ENCODE measurements at regions not wholly inside any gene's neighbourhood (a gene's known extent, or its start where the extent isn't known, plus 50 kb on each side); places are given as distances from the start of the nearest gene placed in this dataset.

DNA sequence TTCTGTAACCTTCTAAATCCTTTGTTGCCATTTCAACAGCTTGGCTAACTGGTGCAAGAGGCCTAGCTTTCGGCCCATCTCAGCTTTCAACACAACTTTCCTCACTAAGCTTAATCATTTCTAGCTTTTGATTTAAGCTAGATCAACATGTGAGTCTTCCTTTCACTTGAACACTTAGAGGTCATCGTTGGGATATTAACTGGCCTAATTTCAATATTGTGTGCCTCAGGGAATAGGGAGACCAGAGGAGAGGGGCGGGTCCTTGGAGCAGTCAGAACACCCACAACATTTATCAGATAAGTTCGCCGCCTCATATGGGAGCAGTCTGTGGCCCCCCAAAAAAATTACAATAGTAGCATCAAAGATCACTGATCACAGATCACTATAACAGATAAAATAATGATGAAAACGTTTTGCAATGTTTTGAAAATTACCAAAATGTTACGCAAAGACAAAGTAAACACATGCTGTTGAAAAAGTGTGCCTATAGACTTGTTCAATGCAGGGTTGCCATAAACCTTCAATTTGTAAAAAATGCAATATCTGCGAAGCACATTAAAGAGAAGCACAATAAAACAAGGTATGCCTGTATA, 66.8 kb upstream of the PCSK1 start:
- TF ChIP-seq EP300 (IDR thresholded peaks at IDR 0.05) (no peak), POLR2AphosphoS5 (IDR thresholded peaks at IDR 0.05) (no peak), POLR2A (IDR thresholded peaks at IDR 0.05) (no peak)
- TF ChIP-seq, protein P1, sequence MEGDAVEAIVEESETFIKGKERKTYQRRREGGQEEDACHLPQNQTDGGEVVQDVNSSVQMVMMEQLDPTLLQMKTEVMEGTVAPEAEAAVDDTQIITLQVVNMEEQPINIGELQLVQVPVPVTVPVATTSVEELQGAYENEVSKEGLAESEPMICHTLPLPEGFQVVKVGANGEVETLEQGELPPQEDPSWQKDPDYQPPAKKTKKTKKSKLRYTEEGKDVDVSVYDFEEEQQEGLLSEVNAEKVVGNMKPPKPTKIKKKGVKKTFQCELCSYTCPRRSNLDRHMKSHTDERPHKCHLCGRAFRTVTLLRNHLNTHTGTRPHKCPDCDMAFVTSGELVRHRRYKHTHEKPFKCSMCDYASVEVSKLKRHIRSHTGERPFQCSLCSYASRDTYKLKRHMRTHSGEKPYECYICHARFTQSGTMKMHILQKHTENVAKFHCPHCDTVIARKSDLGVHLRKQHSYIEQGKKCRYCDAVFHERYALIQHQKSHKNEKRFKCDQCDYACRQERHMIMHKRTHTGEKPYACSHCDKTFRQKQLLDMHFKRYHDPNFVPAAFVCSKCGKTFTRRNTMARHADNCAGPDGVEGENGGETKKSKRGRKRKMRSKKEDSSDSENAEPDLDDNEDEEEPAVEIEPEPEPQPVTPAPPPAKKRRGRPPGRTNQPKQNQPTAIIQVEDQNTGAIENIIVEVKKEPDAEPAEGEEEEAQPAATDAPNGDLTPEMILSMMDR (IDR thresholded peaks at IDR 0.05) = no peak
- Histone ChIP-seq H3K27me3 (no peaks in the 10 kb centered on the region), H3K36me3 (no peaks in the 10 kb centered on the region), H3K4me1 (no peaks in the 10 kb centered on the region), H3K4me3 (no peak overlapping the region), H3K9me3 (no peaks in the 10 kb centered on the region), H3K27ac (no peak overlapping the region)
- no peak for DNase-seq
- intact Hi-C loops (cut with DNase I) = no loop called here
- WGBS, 2 donors = 79 to 83% methylated on average over 8 of the region's 8 CpGs

DNA sequence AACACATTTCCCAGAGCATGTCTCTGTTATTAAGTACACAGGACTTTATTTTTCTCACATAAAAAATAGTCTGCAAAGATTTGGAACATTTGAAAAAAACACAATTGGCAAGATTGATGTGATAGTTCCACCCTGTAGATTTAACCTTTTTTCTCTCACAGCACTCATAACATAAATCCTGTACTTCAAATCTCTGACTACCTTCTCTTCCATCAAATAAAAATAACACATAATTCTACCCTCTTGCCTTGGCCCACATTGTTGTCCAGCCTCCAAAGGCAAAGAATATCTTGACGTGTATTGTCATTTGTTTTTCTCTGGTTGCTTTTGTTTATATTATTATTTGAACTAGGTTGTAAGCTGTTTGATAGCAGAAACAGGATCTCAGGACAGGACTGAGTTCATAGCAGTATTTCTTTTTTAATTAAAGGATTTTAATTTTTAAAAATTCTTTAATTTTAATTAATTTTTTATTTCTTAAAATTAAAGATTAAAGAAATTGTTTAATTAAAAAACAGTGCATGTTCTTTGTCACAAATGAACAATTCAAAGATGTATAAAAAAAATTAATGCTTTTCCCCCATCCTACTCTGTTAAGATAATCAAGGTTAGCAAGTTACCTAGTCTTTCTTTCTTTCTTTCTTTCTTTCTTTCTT, 69.1 kb upstream of the PCSK1 start:
- DNase-seq = no peak
- H3K4me1 ChIP-seq = no peaks in the 10 kb centered on the region
- WGBS, 2 donors = 78 to 83% methylated on average over 1 of the region's 1 CpG
- no peaks in the 10 kb centered on the region for H3K36me3 ChIP-seq
- no peak overlapping the region for H3K27ac ChIP-seq
- H3K9me3 ChIP-seq = no peaks in the 10 kb centered on the region
- no peak for TF ChIP-seq POLR2AphosphoS5 (IDR thresholded peaks at IDR 0.05)
- intact Hi-C loops (cut with DNase I) = no loop called here
- no peak overlapping the region for H3K4me3 ChIP-seq
- H3K27me3 ChIP-seq = no peaks in the 10 kb centered on the region

DNA sequence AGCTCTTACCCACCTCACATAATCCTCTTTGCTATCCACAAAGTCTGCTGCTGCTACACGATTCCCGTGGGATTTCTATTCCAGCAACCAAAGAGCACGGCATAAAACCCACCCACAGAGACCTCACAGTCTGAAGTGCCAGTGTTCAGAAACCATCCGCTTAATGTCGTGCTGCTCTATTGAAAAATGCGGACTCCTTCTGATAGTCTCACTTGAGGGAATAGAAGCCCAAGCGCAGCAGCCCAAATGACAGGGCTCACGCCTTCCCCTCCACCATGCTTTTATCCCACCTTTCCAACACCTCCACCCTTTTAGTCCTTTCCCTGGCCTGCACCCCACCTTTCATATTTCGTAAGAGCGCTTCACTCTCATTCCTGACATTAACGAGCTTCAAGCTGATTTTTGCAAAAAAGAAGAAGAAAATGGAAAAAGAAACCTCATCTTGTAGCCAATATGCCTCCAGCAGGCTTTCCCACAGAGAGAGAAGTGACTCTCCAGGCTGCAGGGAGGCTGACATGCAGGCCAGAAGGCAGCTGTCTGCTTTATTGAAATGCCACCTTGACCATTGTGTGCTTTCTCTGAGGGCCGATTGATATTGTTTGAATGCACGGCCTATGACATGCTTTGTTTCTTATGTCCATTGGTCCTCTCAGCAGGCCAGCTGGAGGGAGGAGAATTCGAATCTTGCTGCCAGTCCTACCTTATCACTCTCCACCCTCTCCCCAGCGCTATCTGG, 70.6 kb upstream of the PCSK1 start:
- TF ChIP-seq POLR2A (IDR thresholded peaks at IDR 0.05) (no peak), EP300 (IDR thresholded peaks at IDR 0.05) (no peak), POLR2AphosphoS5 (IDR thresholded peaks at IDR 0.05) (no peak)
- TF ChIP-seq, protein P1 (IDR thresholded peaks at IDR 0.05) = no peak
- 90% methylated on average over 15 of the region's 15 CpGs for WGBS, 2 donors
- no peaks in the 10 kb centered on the region for H3K9me3 ChIP-seq
- no peaks in the 10 kb centered on the region for H3K27me3 ChIP-seq
- no peaks in the 10 kb centered on the region for H3K36me3 ChIP-seq
- no peak overlapping the region for H3K27ac ChIP-seq
- DNase-seq = no peak
- H3K4me3 ChIP-seq = no peak overlapping the region
- no peaks in the 10 kb centered on the region for H3K4me1 ChIP-seq
- intact Hi-C loops (cut with DNase I) = no loop called here

DNA sequence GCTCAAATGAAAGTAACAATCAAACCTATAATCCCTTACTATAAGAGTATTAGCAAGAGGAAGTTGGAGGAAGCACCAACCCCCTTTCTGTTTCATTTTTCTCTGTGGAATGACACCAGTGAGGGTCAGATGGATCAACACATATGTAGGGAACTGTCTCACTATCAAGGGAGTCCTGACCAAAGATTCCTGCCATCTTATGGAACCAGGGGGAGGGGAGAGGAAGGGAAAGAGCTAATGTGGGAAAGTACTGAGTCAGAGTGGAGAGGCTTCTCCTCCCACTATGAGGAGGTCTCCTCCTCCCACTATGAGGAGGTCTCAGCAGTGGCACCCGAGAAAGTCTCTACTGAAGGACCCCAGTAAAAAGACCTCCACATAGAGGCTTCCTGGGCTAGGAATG, 73.3 kb upstream of the PCSK1 start:
- TF ChIP-seq EP300 (IDR thresholded peaks at IDR 0.05) (no peak), POLR2A (IDR thresholded peaks at IDR 0.05) (no peak), POLR2AphosphoS5 (IDR thresholded peaks at IDR 0.05) (no peak)
- TF ChIP-seq, protein P1 (IDR thresholded peaks at IDR 0.05) = no peak
- Histone ChIP-seq H3K9me3 (no peaks in the 10 kb centered on the region), H3K4me1 (no peaks in the 10 kb centered on the region), H3K36me3 (no peaks in the 10 kb centered on the region), H3K4me3 (no peak overlapping the region), H3K27me3 (no peaks in the 10 kb centered on the region), H3K27ac (no peak overlapping the region)
- intact Hi-C loops (cut with DNase I) = no loop called here
- WGBS, 2 donors = 29 to 90% methylated on average over 1 of the region's 1 CpG
- no peak for DNase-seq

DNA sequence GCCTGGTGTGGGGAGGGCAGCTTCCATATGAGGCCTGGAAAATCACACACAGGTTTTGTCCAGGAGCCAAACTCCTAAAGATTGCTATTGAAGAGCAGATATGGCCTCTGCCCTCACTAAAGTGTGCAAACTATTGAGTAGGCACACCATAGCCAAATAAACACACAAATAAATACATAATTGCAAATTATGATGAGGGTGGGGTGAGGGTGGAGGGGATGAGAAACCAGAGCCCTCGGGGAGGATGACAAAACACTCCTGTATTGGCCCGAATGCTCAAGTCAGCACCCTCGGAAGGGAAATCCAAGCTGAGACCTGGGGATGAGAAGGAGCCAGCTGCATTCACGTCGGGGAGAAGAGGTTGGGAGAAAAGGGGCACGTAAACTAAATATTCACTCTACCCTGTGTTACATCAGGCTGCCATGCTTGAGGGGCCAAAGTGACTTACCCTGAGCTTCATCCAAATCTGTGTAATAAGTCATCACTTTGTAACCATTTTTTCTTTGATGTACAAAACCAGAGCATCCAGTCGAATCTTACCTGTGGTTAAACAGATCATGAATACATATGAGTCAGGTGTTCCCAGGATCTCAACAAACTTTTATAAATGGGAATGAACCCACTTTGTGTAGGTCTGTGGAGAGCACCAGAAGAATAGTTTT, 73.9 kb upstream of the PCSK1 start:
- Histone ChIP-seq H3K27ac (no peak overlapping the region), H3K9me3 (no peaks in the 10 kb centered on the region), H3K4me1 (no peaks in the 10 kb centered on the region), H3K36me3 (no peaks in the 10 kb centered on the region), H3K27me3 (no peaks in the 10 kb centered on the region), H3K4me3 (no peak overlapping the region)
- TF ChIP-seq POLR2AphosphoS5 (IDR thresholded peaks at IDR 0.05) (no peak), POLR2A (IDR thresholded peaks at IDR 0.05) (no peak), EP300 (IDR thresholded peaks at IDR 0.05) (no peak)
- TF ChIP-seq, protein P1 (IDR thresholded peaks at IDR 0.05) = no peak
- 69 to 83% methylated on average over 7 of the region's 7 CpGs for WGBS, 2 donors
- intact Hi-C loops (cut with DNase I) = no loop called here
- no peak for DNase-seq
